Subcutaneous abdominal adipose tissue (tissue), 5 donors: ENCODE measurements at regions not wholly inside any gene's neighbourhood (a gene's known extent, or its start where the extent isn't known, plus 50 kb on each side); places are given as distances from the start of the nearest gene placed in this dataset.
A peak's percentile ranks its signal among the peaks of the same experiment; 100 is the strongest.
"Not testable (repeated sequence)": the region's sequence is repeated elsewhere in the genome, so short reads cannot be mapped to it uniquely, and the experiment has no call there.

ENCODE experiments used
- H3K27ac ChIP-seq: one replicate; pipeline ENCODE4 v1.7.0; 2013; ENCODE audit warnings: low read depth, mild to moderate bottlenecking, inconsistent platforms, low read length, moderate library complexity
- H3K27me3 ChIP-seq, 5 donors: one replicate each; pipeline ENCODE4 v1.7.0; 2013; ENCODE audit warnings: low read length in 5 of 5, inconsistent platforms in 1 of 5; ENCODE audit not compliant: control insufficient read depth in 5 of 5, insufficient read depth in 4 of 5
- H3K36me3 ChIP-seq, 5 donors: one replicate each; pipeline ENCODE4 v1.7.0; 2013; ENCODE audit warnings: low read length in 5 of 5; ENCODE audit not compliant: control insufficient read depth in 5 of 5, insufficient read depth in 5 of 5
- H3K4me1 ChIP-seq, 5 donors: one replicate each; pipeline ENCODE4 v1.7.0; 2013; ENCODE audit warnings: low read length in 5 of 5, mild to moderate bottlenecking in 3 of 5, moderate library complexity in 1 of 5; ENCODE audit not compliant: control insufficient read depth in 5 of 5, insufficient read depth in 5 of 5
- H3K4me3 ChIP-seq, 5 donors: one replicate each; pipeline ENCODE4 v1.7.0; 2013; ENCODE audit warnings: low read length in 5 of 5, low read depth in 1 of 5
- H3K9ac ChIP-seq, 5 donors: one replicate each; pipeline ENCODE4 v1.7.0; 2013; ENCODE audit warnings: low read length in 5 of 5, mild to moderate bottlenecking in 4 of 5, moderate library complexity in 3 of 5
- H3K9me3 ChIP-seq, 5 donors: one replicate each; pipeline ENCODE4 v1.7.0; 2013; ENCODE audit warnings: low read length in 5 of 5; ENCODE audit not compliant: control insufficient read depth in 5 of 5
- donor health status: healthy.
- donor health status: healthy.
- donor health status: healthy.
- donor health status: healthy.
- donor health status: healthy.

DNA sequence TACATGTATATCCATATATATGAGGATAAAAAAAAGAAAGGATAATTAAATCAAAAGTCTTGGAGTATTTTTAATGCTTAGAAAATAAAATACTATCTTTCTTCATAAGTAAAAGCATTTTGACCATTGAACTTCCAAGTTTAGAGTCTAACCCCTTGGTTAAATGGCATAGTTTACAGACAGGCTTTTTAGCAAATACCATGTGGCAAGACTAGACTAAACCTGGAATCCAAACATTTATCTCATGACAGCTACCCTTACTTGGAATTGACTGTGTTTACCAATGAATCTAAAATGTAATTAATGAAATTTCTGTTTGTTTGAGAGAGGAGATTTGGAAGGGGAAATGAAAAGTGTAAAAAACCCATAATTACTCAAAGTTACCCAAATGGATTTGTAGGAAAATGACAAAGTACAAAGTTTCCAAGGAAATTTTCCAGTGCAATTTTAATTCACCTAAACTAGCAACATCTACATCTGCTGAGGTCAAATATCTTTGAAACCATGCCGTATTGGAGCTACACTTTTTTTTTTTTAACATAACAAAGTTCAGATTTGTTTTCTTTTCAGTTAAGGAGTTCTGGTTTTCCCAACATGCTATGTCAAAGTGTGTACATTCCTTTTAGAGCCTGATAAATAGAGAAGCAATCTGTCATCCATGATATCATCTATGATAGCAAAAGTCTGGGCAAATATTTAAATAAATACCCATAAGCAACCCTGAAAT lies 272.1 kb upstream of the DAB2 start:
- Histone ChIP-seq H3K4me1 (peaks cover 0 to 6% (median 0%) of the 10 kb centered on the region in 5 donors), H3K9ac (no peak overlapping the region), H3K9me3 (no peaks in the 10 kb centered on the region), H3K36me3 (no peaks in the 10 kb centered on the region), H3K27me3 (no peaks in the 10 kb centered on the region), H3K4me3 (no peak overlapping the region), H3K27ac (no peak overlapping the region)

DNA sequence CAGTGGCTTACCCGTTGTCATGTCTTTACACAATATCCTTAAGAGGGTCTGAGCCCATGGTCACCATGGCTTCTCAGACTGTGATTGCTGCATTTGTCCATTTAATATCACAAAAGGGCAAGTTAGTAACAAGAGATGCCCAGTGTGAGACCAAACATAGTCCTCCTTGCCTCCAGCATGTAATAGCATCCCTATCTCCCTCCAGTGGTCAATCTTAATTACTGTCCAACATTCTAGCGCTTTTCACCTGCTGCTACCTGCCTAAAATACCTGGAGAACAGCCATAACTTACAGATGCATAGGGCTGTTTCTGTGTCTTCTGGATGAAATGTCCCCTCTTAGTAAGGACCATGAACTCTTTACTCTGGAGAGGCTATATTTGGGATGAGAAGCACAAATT lies 267.2 kb upstream of the DAB2 start:
- Histone ChIP-seq H3K9ac (no peak overlapping the region), H3K36me3 (no peaks in the 10 kb centered on the region), H3K4me1 (peaks cover 0 to 3% (median 0%) of the 10 kb centered on the region in 5 donors), H3K4me3 (no peak overlapping the region), H3K27me3 (no peaks in the 10 kb centered on the region), H3K9me3 (peaks cover 0 to 4% (median 0%) of the 10 kb centered on the region in 5 donors), H3K27ac (no peak overlapping the region)

DNA sequence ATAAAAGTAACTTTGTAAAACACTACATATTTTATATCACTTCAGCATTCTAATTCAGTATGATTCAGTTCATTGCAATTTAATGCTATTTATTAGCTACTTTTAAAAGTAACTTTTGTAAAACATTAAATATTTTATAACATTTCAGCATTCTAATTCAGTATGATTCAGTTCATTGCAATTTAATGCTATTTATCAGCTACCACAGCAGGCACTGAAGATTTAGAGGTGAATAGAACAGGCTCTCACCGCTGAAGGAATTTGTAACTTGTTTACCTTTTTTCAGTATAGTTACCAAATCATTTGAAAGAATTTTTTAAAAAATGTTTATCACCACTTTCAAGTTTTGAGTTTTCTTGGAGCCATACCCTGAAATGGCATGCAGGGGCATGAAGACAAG lies 266.4 kb upstream of the DAB2 start:
- Histone ChIP-seq H3K4me3 (no peak overlapping the region), H3K36me3 (no peaks in the 10 kb centered on the region), H3K4me1 (no peaks in the 10 kb centered on the region), H3K9me3 (peaks cover 0 to 4% (median 0%) of the 10 kb centered on the region in 5 donors), H3K27me3 (no peaks in the 10 kb centered on the region), H3K9ac (no peak overlapping the region), H3K27ac (no peak overlapping the region)

DNA sequence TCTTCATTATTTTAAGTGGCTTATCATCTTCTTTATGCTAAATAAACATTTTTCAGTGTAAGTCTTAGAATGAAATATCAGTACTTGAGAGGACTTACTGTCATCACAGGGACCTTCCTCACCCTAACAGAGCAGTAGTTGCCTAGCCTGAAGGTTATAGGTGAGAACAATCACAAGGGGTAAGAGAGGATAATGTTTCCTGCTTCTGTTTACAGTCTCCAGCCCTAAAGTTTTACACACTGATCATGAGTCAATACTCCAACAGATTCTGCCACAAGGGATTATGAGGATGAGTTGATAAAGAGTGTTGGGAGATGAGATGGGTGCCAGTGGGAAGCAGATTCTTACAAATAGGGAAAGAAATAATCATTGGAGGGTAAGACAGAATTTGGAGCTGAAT lies 265.1 kb upstream of the DAB2 start:
- Histone ChIP-seq H3K27ac (no peak overlapping the region), H3K9ac (no peak overlapping the region), H3K27me3 (no peaks in the 10 kb centered on the region)

DNA sequence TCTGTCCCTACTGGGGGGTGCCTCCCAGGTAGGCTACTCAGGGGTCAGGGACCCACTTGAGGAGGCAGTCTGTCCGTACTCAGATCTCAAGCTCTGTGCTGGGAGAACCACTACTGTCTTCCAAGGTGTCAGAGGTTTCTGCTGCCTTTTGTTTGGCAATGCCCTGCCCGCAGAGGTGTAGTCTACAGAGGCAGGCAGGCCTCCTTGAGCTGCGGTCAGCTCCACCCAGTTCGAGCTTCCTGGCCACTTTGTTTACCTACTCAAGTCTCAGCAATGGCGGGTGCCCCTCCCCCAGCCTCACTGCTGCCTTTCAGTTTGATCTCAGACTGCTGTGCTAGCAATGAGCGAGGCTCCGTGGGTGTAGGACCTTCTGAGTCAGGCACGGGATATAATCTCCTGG lies 263.1 kb upstream of the DAB2 start:
- not testable (repeated sequence) for H3K36me3 ChIP-seq, H3K4me1 ChIP-seq, H3K27ac ChIP-seq, H3K4me3 ChIP-seq, H3K9ac ChIP-seq, H3K9me3 ChIP-seq, H3K27me3 ChIP-seq

More for the DNA sequence above, 265.1 kb upstream of the DAB2 start:
- H3K4me3 ChIP-seq: no peak overlapping the region
- H3K36me3 ChIP-seq: no peaks in the 10 kb centered on the region
- peaks cover 0 to 4% (median 0%) of the 10 kb centered on the region in 5 donors for H3K9me3 ChIP-seq
- no peaks in the 10 kb centered on the region for H3K4me1 ChIP-seq

DNA sequence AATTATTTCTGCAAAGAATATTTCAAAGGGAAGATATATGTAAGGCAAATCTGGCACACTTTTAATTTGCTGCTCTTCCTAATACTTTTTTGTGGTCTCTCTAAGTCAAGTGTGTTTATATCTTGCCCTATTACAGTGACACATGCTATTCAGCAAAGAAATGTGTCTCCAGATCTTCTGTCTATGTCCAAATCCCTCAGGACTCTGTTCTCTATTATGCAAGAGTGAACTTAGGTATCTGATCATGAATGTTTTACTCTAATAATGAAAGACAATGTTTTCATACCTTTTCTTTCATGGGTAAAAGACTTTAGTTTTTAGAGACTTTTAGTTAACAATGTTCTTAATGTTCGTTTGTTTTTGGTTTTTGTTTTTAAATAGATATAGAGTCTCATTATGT lies 255.4 kb upstream of the DAB2 start:
- Histone ChIP-seq H3K36me3 (no peaks in the 10 kb centered on the region), H3K4me3 (no peak overlapping the region), H3K27ac (no peak overlapping the region), H3K27me3 (no peaks in the 10 kb centered on the region), H3K9me3 (peaks cover 0 to 8% (median 6%) of the 10 kb centered on the region in 5 donors), H3K4me1 (peaks cover 0 to 18% (median 10%) of the 10 kb centered on the region in 5 donors), H3K9ac (no peak overlapping the region)

DNA sequence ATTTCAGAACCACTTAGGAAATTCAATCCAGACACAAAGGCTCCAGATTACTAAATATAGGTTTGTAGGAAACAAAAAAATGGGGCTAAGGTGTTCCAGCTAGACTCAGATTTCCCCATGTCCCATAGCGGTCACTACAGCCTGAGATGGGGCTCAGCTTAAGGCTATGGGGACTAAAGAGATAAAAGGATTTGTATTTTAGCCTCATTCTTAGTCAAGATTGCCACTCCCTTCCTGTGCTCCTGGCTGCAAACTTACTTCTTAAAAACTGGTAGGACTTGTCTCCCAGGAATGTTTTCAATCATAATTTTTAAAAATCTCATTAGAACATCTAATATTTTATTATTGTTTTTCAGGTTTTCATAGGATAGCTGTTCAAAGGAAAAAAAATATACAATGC lies 253.8 kb upstream of the DAB2 start:
- H3K9me3 ChIP-seq: peaks cover 0 to 7% (median 6%) of the 10 kb centered on the region in 5 donors
- H3K9ac ChIP-seq: no peak overlapping the region
- H3K27me3 ChIP-seq: no peaks in the 10 kb centered on the region
- no peak overlapping the region for H3K4me3 ChIP-seq
- no peak overlapping the region for H3K27ac ChIP-seq
- H3K4me1 ChIP-seq: peaks cover 0 to 33% (median 11%) of the 10 kb centered on the region in 5 donors
- H3K36me3 ChIP-seq: no peaks in the 10 kb centered on the region

DNA sequence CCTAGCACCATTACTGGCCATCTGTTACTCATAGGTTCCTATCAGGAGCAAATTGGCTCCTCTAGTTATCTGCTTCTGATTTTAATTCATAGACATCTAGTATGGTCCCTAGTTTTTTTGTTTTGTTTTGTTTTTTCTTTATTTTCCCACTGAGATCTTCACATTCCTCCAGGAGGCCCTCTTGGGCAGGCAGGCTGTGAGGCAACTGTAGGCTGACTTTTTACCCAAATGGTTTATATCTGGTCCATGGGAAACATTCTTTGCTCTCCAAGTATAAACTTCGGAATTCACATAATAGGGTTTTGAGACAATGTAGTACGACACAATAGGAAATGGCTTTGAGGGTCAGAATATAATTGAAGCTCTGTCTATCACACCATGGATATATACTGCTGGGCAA lies 250.9 kb upstream of the DAB2 start:
- H3K27me3 ChIP-seq: no peaks in the 10 kb centered on the region
- peaks cover 0 to under 1% (median 0%) of the 10 kb centered on the region in 5 donors for H3K9me3 ChIP-seq
- peaks cover 0 to 52% (median 14%) of the 10 kb centered on the region in 5 donors for H3K4me1 ChIP-seq
- H3K27ac ChIP-seq: peak overlapping the region; percentile 59
- no peaks in the 10 kb centered on the region for H3K36me3 ChIP-seq
- H3K4me3 ChIP-seq: no peak overlapping the region
- H3K9ac ChIP-seq: peak overlapping the region in 1 of 5 donors; percentile 23

DNA sequence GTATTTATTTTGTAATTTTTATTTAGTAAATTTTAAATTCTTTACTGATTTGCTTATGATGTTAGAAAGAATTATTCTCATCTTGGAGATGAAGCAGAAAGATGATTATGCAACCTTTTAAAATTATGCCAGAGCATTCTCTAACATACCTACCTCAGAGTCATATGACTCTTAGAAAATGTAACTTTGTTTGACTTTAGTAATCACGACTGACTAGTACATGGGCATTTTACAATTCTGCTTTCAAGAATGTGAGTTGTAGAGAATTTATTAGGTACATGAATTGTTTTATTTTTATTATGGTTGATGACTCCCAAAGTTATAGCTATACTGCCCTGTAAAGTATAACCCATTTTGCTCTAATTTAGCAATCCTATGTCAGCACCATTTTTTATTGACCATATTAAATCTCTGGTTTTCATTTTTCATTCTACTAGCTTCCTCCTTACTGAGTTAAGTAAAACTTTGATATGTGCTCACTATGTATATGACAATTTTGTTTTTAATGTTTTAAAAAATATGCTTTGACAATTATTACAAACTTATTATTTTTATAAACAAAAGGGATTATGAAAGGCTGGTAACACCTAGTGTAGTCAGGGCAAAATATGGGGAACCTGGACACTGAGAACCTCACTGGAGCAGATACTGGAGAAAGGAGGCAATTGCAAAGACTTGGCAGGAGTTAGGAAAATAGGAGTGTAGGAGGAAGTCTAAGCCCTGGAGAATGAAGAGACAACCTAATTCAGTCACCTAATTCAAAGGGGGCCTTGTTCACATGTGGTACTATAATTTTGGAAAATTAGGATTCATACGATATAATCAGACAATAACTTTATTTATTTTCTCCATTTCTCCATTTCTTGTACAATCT lies 249.7 kb upstream of the DAB2 start:
- Histone ChIP-seq H3K36me3 (no peaks in the 10 kb centered on the region), H3K4me1 (peaks cover 0 to 52% (median 14%) of the 10 kb centered on the region in 5 donors)

DNA sequence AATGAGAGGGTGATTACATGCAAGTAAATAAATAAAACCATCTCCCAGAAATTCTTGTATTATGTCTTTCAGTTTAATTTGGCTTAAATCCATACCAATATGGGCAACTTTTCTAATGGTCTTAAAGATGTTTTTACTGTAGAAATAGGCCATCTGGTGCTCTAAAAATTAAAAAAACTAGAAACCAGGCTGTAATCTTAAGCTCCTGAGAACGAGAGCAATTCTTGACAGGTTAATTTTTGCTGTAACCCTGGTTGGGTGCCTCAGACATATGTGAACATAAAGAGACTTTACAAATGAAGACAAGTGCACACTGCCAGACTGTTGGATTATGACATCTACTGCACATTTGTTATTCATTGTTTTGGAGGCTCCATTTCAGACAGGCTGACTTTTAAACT lies 246.8 kb upstream of the DAB2 start:
- H3K27ac ChIP-seq: peak overlapping the region; percentile 51
- no peak overlapping the region for H3K9ac ChIP-seq
- H3K4me3 ChIP-seq: no peak overlapping the region
- no peaks in the 10 kb centered on the region for H3K27me3 ChIP-seq
- no peaks in the 10 kb centered on the region for H3K9me3 ChIP-seq
- H3K36me3 ChIP-seq: no peaks in the 10 kb centered on the region
- peaks cover 0 to 47% (median 14%) of the 10 kb centered on the region in 5 donors for H3K4me1 ChIP-seq

More for the DNA sequence above, 249.7 kb upstream of the DAB2 start:
- Histone ChIP-seq H3K4me3 (no peak overlapping the region), H3K9me3 (no peaks in the 10 kb centered on the region), H3K9ac (no peak overlapping the region), H3K27me3 (no peaks in the 10 kb centered on the region), H3K27ac (no peak overlapping the region)
